GM19455 (cell line): ENCODE measurements at regions not wholly inside any gene's neighbourhood (a gene's known extent, or its start where the extent isn't known, plus 50 kb on each side); places are given as distances from the start of the nearest gene placed in this dataset.
"Not testable (repeated sequence)": the region's sequence is repeated elsewhere in the genome, so short reads cannot be mapped to it uniquely, and the experiment has no call there.

ENCODE experiments used
- ATAC-seq: cut with Tn5 transposase; IDR thresholded peaks from one replicate; pipeline ENCODE4 v1.9.1; 2021; ENCODE audit not compliant: unreplicated experiment

- no peak for ATAC-seq
Measured at GRCh38 chr3:72538070-72538745, 310.0 kb downstream of the SHQ1 start.

- no peak for ATAC-seq
Measured at GRCh38 chr3:72537448-72537847, 310.8 kb downstream of the SHQ1 start.

GRCh38 chr3:72536878-72537267 lies 311.4 kb downstream of the SHQ1 start:
- ATAC-seq: no peak

- no peak for ATAC-seq
Measured at GRCh38 chr3:72536206-72536877, 311.9 kb downstream of the SHQ1 start.

- no peak for ATAC-seq
Measured at GRCh38 chr3:72535772-72536171, 312.5 kb downstream of the SHQ1 start.

- no peak for ATAC-seq
Measured at GRCh38 chr3:72533591-72534473, 314.4 kb downstream of the SHQ1 start.

- ATAC-seq: no peak
Measured at GRCh38 chr3:72530426-72530825, 317.8 kb downstream of the SHQ1 start.

- ATAC-seq: no peak
Measured at GRCh38 chr3:72529081-72529480, 319.2 kb downstream of the SHQ1 start.

- ATAC-seq: peak; percentile 80
Measured at GRCh38 chr3:72523429-72524151, 324.7 kb downstream of the SHQ1 start.

- ATAC-seq: no peak
Measured at GRCh38 chr3:72520690-72521308, 327.4 kb downstream of the SHQ1 start.

GRCh38 chr3:72519946-72520604 lies 328.2 kb downstream of the SHQ1 start:
- ATAC-seq: no peak

- no peak for ATAC-seq
Measured at GRCh38 chr3:72517921-72518424, 330.3 kb downstream of the SHQ1 start.

- no peak for ATAC-seq
Measured at GRCh38 chr3:72517336-72517735, 330.9 kb downstream of the SHQ1 start.

- no peak for ATAC-seq
Measured at GRCh38 chr3:72516361-72516760, 331.9 kb downstream of the SHQ1 start.

GRCh38 chr3:72515941-72516340 lies 332.3 kb downstream of the SHQ1 start:
- no peak for ATAC-seq

GRCh38 chr3:72515281-72515680 lies 333.0 kb downstream of the SHQ1 start:
- no peak for ATAC-seq

- ATAC-seq: no peak
Measured at GRCh38 chr3:72510247-72510646, 338.0 kb downstream of the SHQ1 start.

- ATAC-seq: no peak
Measured at GRCh38 chr3:72505539-72506405, 342.5 kb downstream of the SHQ1 start.

GRCh38 chr3:72497501-72497900 lies 350.7 kb downstream of the SHQ1 start:
- ATAC-seq: not testable (repeated sequence)
